Epithelial cell of proximal tubule (primary cell): ENCODE measurements at regions not wholly inside any gene's neighbourhood (a gene's known extent, or its start where the extent isn't known, plus 50 kb on each side); places are given as distances from the start of the nearest gene placed in this dataset.

Experiments used
- DNase-seq: peaks from one replicate; pipeline ENCODE4 v3.0.0-alpha.2; 2011; ENCODE audit warnings: low read depth
- H3K4me3 ChIP-seq: 2 replicates; pipeline ENCODE4 v1.5.1; 2011; ENCODE audit warnings: low read depth, mild to moderate bottlenecking, low read length
- TF ChIP-seq, protein P1 (sequence below): conservative IDR thresholded peaks from 2 replicates; pipeline ENCODE4 v1.5.1; 2012; ENCODE audit warnings: low read depth, mild to moderate bottlenecking, low read length

- TF ChIP-seq, protein P1, sequence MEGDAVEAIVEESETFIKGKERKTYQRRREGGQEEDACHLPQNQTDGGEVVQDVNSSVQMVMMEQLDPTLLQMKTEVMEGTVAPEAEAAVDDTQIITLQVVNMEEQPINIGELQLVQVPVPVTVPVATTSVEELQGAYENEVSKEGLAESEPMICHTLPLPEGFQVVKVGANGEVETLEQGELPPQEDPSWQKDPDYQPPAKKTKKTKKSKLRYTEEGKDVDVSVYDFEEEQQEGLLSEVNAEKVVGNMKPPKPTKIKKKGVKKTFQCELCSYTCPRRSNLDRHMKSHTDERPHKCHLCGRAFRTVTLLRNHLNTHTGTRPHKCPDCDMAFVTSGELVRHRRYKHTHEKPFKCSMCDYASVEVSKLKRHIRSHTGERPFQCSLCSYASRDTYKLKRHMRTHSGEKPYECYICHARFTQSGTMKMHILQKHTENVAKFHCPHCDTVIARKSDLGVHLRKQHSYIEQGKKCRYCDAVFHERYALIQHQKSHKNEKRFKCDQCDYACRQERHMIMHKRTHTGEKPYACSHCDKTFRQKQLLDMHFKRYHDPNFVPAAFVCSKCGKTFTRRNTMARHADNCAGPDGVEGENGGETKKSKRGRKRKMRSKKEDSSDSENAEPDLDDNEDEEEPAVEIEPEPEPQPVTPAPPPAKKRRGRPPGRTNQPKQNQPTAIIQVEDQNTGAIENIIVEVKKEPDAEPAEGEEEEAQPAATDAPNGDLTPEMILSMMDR: no peak
- no peak overlapping the region for H3K4me3 ChIP-seq
- DNase-seq: no peak
Observed at GRCh38 chr14:51321036-51321435, 81.0 kb downstream of the TMX1 start.

GRCh38 chr14:51323492-51323891 is 83.4 kb downstream of the TMX1 start:
- no peak overlapping the region for H3K4me3 ChIP-seq
- TF ChIP-seq, protein P1: no peak
- no peak for DNase-seq

GRCh38 chr14:51327376-51327775 is 87.3 kb downstream of the TMX1 start:
- no peak overlapping the region for H3K4me3 ChIP-seq
- peak; percentile 25 for DNase-seq
- TF ChIP-seq, protein P1: no peak

DNA sequence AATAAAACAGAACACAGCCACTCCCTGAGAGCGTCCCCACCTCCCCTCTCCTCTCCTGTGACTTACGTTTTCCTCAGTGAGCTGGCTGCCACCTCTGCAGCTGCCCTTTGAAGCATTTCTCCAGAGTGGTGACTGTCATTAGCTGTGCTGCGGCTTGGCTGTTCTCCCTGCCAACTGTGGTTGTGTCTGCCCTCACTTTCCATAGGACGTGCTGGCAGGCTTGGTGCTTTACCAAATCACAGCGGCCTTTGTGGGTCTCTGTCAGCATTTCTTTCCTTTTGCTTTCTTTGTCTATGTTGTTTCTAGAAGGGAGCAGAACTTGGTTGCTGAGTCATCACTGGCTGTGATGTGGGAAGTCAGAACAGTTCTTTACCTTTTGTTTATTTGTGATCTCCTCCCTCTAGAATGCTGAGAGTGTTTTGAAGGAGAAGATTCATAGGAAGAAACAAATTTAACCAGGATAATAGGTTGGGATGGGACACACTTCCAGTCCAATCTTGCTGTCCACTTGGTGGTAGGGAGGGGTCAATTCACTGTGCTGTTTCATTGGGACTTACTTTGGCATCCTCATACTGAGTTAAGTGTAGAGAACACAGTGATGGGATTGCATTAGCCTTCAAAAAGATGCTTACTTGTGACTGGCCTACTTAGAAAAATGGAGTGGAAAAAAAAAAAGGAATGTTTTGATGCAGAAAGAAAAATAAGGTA is 88.2 kb downstream of the TMX1 start:
- no peak overlapping the region for H3K4me3 ChIP-seq
- peak; percentile 16 for DNase-seq
- TF ChIP-seq, protein P1: no peak

DNA sequence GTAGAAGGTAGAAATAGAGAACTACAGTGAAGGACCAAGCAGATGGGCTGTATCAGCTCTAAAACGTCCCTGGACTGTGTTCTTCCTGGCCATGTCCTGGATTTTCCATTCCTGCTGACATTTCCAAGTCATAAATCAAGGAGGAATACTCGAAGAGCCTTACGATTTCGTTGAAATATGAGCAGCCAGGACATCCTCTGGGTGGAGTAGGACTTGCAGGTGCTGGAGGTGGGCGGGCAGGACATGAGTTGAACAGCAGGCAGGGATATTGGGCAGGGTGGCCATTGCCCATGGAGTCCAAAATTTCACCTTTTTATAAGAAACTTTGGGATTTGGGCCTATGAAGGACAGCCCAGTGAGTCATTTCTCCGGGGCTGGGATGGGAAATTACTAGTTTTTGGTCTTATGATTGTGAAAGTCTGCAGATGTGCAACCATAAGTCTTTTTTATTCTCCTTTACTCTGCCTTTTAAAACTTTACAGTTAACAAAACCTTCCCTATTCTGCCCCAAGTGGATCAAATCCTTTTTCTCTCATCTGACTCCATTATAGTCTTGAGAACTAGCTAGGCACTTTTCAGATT is 88.8 kb downstream of the TMX1 start:
- DNase-seq: no peak

GRCh38 chr14:51331486-51332367 is 91.7 kb downstream of the TMX1 start:
- no peak overlapping the region for H3K4me3 ChIP-seq
- TF ChIP-seq, protein P1: no peak
- no peak for DNase-seq

More for the DNA sequence above, 88.8 kb downstream of the TMX1 start:
- TF ChIP-seq, protein P1: no peak
- no peak overlapping the region for H3K4me3 ChIP-seq
